ENCODE measurements at regions not wholly inside any gene's neighbourhood (a gene's known extent, or its start where the extent isn't known, plus 50 kb on each side); places are given as distances from the start of the nearest gene placed in this dataset.

DNA sequence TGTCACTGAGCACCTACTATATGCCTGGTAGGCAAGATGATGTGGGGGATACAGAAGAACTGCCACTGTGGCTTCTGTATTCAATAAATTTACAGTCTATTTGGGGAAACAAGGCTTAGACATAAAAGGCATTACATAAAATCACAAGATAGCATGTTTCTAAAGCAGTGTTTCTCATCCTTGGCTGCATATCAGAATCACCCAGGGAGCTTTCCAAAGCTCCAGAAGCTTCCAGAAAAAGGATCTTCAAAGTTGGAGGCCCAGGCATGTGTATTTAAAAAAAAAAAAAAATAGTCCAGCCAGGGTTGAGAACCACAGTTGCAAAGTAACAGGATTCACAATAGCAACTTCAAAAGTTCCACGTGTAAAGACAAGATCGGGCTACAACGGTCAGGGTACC is 112.4 kb upstream of the SPACA1 start:
- no peak for DNase-seq

DNA sequence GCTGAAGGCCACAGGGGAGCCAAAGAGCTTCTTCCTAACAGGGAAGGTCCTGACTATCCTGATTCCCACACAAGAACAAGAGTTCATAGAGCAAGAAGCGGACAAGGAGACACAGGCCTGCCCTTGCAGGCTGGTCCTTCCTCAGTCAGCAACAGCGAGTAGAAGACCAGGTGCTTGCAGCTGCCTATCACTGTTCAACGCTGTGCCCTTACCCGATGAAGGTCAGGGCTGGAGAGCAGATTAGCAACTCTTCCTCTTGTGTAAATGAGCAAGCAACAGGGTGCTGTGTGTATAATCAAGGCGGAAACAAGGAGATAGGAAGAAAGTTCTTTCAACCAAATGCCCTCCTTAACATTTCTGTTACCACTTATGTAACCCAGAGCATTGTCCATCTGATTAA is 115.3 kb upstream of the SPACA1 start:
- DNase-seq, result no peak

DNA sequence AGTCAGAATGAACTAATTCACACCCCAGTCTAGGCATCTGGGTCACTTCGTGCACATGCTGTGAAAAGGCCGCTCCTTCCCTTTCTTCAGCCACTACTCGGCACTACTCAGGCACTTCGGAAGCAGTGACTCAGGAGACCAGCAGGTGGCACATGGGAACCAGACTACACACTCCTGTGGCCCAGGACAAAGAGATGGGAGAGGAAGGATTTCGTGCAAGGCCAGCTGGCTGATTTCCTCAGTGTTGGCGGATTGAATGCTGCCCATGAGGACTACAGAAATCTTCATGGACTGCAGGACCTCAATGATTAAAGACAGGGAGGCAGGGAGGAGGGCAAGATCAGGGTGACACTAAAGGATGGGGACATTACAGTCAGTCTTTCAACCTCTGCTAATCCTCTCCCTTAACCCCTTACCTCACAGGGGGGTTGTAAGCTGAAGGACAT is 117.8 kb upstream of the SPACA1 start:
- peak; percentile 75 for DNase-seq

DNA sequence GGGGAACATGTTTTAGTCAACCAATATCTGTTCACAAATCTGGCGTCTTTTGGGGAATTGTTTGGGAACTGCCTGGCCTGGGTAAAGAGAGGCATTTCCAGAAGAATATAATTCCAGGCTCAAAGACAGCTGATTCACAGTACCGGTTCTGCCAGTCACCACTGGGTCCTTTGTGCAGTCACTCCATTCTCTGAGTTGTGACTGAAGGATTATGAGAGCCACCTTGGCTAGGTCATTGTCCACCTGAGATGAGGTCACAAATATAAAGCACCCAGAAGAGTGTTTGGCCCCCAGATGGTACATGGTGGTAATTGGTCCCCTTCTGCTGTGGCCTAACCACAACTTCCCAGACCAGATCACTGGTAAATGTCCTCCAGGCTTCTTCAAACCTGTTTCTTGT is 121.0 kb upstream of the SPACA1 start:
- no peak for DNase-seq

GRCh38 chr6:87926072-87926471 is 121.6 kb upstream of the SPACA1 start:
- no peak for DNase-seq

DNA sequence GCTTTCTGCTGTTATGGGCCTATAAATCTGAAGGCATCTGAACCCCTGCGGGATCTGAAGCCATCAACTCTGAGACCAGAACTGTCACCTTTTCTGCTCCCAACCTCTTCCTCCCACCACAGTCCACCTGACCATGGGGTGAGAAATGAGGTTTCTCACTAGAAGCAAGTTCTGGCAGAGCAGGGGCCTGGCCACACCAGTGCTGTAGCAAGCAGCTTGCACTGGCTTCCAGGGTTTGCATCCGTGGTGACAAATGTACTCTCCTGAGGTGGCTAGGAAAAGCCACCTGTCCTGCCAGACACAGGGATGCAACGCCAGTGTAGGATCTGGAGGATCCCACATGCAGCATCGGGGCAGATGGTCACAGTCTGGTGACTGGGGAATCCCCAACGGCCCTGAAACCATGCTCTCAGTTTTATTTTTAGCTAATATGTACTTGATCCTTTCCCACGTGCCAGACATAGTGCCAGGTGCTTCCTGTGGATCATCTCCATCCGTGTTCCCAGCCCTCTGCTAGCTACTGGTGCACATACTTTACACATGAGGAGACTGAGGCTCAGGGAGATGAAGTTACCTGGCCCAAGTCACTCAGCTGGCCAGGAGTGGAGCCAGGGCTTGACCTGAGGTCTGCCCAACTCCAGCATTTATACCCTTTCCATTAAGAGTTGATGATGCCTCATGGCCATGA is 122.1 kb upstream of the SPACA1 start:
- no peak for DNase-seq

DNA sequence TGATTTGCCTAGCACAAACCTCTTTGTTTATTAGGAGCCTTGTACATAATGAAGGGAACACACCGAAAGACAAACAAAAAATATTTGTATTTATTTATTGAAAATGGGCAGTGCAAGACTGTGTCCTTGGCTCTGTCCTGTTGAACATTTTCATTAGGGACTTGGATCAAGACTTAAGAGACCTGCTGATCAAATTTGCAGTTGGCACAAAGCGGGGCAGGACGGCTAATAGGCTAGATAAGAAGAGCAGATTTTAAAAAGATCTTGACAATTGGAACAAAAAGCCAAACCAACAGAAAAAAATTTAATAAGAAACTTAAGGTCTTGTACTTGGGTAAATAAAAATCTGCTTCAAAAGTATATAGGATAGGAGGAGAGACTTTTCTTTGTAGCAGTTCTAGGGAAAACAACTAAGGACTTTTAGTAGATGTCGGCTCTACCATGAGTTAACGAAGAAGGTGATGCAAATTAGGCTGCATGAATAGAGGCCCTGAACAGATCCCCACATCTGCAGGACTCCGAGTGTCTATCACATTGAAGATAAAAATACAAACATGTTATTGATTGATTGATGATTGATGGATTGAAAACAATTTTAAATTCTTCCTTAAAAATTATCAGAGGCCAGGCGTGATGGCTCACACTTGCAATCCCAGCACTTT is 124.1 kb upstream of the SPACA1 start:
- no peak for DNase-seq

DNA sequence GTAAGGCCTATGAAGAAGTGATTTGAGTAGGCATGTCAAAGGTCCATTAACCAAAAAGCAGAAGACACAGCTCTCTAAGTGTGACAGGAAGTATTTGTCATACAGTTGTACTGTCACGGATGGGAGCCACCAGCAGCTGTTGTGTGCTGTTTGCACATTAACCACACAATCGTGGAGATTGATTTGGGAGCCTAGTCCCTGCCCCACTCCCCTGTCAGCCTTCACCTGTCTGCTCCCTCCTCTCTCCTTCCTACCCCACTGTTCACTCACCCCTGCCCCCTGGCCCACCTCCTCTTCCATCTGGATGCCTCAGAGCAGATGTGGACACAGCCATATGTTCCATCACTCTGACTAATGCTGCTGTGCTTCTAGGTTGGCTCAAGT is 124.7 kb upstream of the SPACA1 start:
- no peak for DNase-seq

- DNase-seq, result no peak
Measured at GRCh38 chr6:87922196-87922946, 125.3 kb upstream of the SPACA1 start.

DNA sequence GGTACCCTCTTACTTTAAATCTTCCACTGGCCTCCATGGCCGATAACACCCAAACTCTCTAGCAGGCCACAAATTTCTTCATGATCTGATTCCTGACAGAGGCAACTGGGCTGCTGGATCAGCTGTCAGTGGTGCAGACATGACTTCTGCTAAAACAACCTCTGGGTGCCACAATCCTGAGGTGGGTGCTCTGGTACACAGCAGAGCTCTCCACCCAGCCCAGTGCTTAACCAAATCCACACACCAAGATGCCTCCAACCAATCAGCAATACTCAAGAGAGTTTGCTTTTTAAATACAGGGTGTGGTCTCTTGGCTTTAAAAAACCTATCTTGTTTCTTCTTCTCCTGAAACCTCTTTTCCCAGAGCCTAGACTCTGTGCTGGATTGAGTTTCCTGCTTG is 126.6 kb upstream of the SPACA1 start:
- DNase-seq, result no peak

DNA sequence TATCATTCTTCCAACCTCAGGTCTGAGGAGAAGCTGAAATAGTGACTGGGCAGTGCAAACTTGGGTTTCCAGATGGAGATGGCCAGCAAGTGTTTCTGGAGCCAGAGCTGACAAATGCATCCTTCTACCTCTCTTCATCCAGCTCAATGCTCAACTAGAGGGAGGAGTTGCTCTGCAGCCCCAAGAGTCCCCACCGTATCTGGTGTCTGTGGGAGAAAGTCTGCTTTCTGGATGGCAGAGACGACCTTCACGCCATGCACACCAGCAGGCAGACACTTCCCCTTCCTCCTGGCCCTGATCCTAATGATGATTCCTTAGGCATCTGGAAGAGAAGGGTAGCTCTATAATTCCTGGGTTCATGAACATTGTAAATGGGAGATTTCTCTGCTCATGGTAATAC is 127.4 kb upstream of the SPACA1 start:
- no peak for DNase-seq

GRCh38 chr6:87919416-87919815 is 128.2 kb upstream of the SPACA1 start:
- no peak for DNase-seq

DNA sequence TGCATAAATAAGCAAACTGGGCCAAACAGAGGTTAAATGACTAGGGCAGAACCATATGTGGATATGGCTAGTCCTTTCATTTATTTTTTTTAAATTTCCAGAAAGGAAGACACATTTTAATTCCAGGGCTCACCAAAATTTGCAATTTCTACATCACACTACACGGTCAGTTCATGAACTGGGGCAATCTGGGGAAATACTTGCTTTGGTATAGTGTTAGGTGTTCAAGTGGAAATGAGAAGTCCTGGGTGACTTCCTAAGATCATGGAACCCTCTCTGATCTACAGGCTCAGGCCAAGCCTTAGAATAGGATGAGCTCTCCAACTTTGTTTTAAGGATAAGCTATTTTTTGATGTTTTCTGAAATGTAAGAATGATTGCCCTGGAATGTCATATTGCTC is 128.6 kb upstream of the SPACA1 start:
- DNase-seq, result no peak

- DNase-seq, result no peak
Measured at GRCh38 chr6:87918461-87918941, 129.1 kb upstream of the SPACA1 start.

DNA sequence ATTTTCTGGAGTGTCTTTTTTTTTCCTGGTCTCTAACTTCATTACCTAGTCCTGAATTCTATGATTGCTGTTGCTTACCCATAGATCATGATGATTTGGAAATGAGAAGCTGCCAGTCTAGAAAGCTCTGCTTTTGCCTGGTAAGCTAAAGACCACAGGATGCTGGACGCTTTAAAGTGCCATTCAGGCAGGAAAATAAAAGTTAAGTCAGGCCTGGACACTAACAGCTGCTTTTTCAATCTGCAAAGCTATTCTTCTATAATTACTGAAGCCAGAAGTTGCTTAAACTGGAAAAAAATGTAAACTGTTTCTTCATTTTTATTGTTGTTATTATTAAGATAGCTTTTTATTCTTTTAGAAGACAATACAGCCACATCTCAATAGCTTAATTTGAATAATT is 129.8 kb upstream of the SPACA1 start:
- DNase-seq, result no peak

DNA sequence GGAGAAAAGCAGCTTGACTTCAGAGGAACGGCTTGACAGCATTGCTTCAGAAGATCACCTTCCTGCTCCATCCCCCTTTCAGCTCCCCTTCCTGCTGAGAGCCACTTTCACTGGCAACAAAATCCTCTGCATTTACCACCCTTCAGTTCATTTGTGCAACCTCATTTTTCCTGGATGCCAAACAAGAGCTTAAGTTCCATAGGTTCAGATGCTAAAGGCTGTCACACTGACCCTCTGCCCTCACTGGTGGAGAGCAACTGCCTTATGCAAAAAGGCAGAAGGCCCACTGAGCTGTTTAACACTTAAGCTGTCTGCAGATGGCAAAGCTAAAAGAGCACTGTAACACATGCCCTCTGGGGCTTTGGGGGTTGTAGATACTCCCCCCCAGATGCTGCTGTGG is 131.2 kb upstream of the SPACA1 start:
- no peak for DNase-seq

DNA sequence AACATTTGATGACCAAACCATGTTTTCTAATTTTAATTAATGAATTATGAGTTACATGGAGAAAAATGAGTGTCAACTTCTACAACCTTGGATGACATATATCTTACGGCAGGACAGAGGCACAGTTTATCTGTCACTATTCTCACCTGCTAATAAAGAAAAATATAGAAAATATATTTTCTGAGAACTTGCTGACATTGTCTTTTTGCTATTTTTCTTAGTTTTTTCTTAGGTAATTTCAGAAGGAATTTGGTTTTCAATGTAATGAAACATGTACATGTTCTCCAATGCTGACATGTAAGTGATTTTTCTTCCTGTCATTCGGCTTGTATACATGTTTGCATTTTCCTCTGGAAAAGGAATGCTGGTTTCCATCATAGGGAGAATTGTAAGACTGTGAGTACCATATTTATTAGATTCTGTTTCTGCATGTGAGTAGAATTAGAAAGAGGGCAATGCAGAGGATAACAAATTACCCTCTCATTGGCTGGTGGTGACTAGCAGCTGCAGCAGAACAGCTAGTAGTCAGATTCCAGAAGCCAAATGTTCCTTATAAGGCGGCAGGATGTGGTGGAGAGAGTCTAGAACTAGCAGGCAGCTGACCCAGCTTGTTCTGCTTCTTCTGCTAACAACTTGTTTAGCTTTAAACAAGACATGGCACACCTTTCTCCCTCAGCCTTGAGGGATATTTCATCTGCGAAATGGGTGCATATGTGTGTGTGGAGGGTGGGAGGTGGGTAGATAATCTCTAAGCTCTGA is 132.8 kb upstream of the SPACA1 start:
- no peak for DNase-seq

DNA sequence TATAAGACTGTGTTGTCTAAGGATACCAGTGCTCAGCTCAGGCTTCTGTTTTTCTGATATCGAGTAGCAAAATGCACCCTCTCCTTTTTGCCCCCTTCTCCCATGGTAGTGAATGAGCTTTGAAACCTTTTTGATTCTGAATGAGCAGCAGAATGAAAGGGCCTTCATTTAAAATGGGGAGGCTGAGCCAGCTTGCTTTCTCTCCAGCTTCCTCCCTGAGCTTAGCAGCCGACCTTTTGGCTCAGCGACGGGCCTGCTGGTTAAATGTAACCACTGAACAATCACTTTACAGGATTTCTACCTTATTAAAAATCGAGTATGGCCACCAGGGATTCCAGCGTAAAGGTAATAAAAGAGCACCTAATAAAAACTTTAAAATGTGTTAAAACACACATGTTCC is 133.7 kb upstream of the SPACA1 start:
- no peak for DNase-seq

DNA sequence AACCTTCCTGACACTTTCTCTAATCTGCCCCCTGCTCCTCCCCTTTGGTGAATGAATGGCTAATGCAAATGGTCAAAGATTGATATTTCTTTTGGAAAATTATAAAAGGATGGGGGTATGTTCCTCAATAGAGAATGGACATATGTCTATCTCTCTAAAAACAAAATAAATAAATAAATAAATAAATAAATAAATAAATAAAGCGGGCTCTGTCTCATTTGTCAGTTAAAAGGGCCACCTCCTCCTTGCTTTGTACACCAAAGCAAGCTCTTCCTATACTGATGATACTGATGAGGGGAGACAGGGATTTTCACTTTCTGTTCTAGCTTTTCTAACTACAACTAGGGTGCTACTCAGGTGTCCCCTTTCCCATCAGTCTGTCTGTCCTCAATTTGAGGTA is 135.5 kb upstream of the SPACA1 start:
- DNase-seq, result no peak

GRCh38 chr6:87909849-87910248 is 137.8 kb upstream of the SPACA1 start:
- no peak for DNase-seq

DNA sequence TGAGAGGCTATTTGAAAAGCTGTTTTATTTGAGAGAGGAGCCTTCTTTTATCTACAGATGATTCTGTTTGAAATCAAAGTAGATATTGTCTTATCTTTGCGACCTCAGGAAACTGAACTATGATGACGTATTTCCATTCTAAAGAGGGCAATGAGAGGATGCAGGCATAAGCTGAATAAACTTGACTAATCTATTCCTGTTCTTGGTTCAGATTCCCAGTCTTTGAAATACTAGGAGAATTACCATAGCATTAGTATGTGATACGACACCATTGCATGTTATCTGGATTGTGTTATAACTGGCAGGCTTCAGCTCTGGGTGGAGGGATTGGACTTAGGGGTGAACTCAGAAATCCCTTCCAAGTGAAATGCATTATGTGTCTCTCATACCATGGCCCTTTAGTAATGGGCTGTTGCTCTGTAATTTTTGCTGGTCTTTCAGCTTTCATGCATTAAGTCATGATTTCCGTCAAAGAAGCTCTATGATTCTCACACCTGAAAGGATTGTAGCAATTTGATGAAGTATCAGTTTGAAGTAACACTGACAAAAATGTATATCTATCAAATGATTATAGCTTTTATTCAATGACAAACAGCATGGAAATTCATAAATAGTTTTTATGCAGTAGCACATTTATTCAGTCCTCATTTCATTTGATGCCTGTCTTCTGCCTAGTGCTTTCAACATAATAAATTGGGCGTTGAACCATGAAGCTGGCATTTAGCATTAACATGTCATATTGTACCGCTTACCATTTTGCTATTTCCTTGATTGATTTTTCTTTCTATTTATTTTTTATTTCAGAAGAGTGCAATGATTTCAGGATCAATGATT is 138.4 kb upstream of the SPACA1 start:
- DNase-seq, result no peak

DNA sequence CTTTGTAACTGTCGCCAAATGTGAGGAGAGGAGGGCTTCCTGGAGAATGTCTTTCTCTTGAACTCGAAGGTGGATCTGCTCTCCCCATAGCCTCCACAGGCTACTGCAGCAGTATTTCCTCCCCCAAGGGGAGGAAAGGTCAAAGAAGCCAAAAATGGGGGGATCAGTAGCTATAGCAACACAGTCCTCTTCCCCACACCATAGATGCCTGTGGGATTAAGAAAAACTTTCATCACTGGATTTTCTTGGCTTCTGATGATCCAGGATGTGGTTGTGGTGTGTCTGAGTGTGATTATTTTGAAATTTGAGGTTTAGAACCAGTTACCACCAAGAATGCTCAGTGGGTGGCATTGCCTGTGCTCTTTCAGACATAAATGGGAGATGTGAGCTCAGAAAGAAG is 140.1 kb upstream of the SPACA1 start:
- no peak for DNase-seq
